Lung (tissue), 11 donors: ENCODE measurements at regions not wholly inside any gene's neighbourhood (a gene's known extent, or its start where the extent isn't known, plus 50 kb on each side); places are given as distances from the start of the nearest gene placed in this dataset.

Source experiments
- ATAC-seq: fragments of 200-7000 bp; cut with Tn5 transposase; one replicate; pipeline ENCODE4 v1.9.1; 2020; ENCODE audit warnings: moderate number of reproducible peaks; ENCODE audit not compliant: insufficient read depth, low FRiP score
- DNase-seq, 3 donors: peaks; one replicate each; pipeline ENCODE4 v3.0.0-alpha.2; 2013 to 2017
- H3K27ac ChIP-seq, 2 donors: one replicate each; pipeline ENCODE4 v1.5.1; 2013; ENCODE audit warnings: mild to moderate bottlenecking in 2 of 2, moderate library complexity in 2 of 2, control low read depth in 1 of 2, inconsistent platforms in 1 of 2, low read depth in 1 of 2, low read length in 1 of 2
- H3K27me3 ChIP-seq, 3 donors: one replicate each; pipeline ENCODE4 v1.5.1; 2013; ENCODE audit warnings: low read length in 2 of 3; ENCODE audit not compliant: control insufficient read depth in 3 of 3, insufficient read depth in 3 of 3
- H3K36me3 ChIP-seq, 4 donors: one replicate each; pipeline ENCODE4 v1.5.1; 2013; ENCODE audit warnings: low read length in 4 of 4, mild to moderate bottlenecking in 1 of 4, moderate library complexity in 1 of 4; ENCODE audit not compliant: control insufficient read depth in 4 of 4, insufficient read depth in 4 of 4
- H3K4me1 ChIP-seq, 5 donors: one replicate each; pipeline ENCODE4 v1.5.1; 2013; ENCODE audit warnings: low read length in 5 of 5, mild to moderate bottlenecking in 2 of 5, moderate library complexity in 1 of 5; ENCODE audit not compliant: control insufficient read depth in 5 of 5, insufficient read depth in 5 of 5
- H3K4me3 ChIP-seq: one replicate; pipeline ENCODE4 v1.5.1; 2013; ENCODE audit warnings: mild to moderate bottlenecking, control low read depth, moderate library complexity
- H3K9ac ChIP-seq, 2 donors: one replicate each; pipeline ENCODE4 v1.5.1; 2013; ENCODE audit warnings: low read length in 2 of 2, control low read depth in 1 of 2; ENCODE audit not compliant: insufficient read depth in 1 of 2
- H3K9me3 ChIP-seq, 4 donors: one replicate each; pipeline ENCODE4 v1.5.1; 2013; ENCODE audit warnings: low read length in 3 of 4, mild to moderate bottlenecking in 1 of 4, moderate library complexity in 1 of 4; ENCODE audit not compliant: control insufficient read depth in 4 of 4, insufficient read depth in 3 of 4
- CTCF ChIP-seq: IDR thresholded peaks from 2 replicates; pipeline ENCODE4 v1.5.1; 2012; ENCODE audit warnings: mild to moderate bottlenecking; ENCODE audit errors: control extremely low read depth, extremely low read depth
- WGBS, 2 donors: extraction: QIAGEN DNeasy Blood & Tissue Kit; methylation state at CpG; one replicate each; pipeline ENCODE4 v1.1.7; 2013; 5-methylcytosine and 5-hydroxymethylcytosine counted together
- donor health status: control.
- donor health status: control.
- donor health status: Bipolar disorder and iron deficiency.
- donor health status: healthy.
- donor health status: DM: yes; HTN: yes; CAD: no.

- H3K4me1 ChIP-seq: no peaks in the 10 kb centered on the region
- ATAC-seq (no peak), DNase-seq (no peak)
- no peak overlapping the region for H3K27ac ChIP-seq
- H3K36me3 ChIP-seq: no peaks in the 10 kb centered on the region
- no peaks in the 10 kb centered on the region for H3K27me3 ChIP-seq
- H3K9me3 ChIP-seq: no peaks in the 10 kb centered on the region
- WGBS, 2 donors: 60 to 84% methylated on average over 4 of the region's 4 CpGs
- no peak for TF ChIP-seq CTCF
- no peak overlapping the region for H3K4me3 ChIP-seq
- H3K9ac ChIP-seq: no peak overlapping the region
Observed at GRCh38 chr4:28362169-28362568, 1501.5 kb downstream of the STIM2 start.

GRCh38 chr4:28369499-28369898 lies 1508.9 kb downstream of the STIM2 start:
- H3K9me3 ChIP-seq: no peaks in the 10 kb centered on the region
- no peak for ATAC-seq
- H3K36me3 ChIP-seq: no peaks in the 10 kb centered on the region
- WGBS, 2 donors: 92 to 93% methylated on average over 1 of the region's 1 CpG
- H3K4me3 ChIP-seq: no peak overlapping the region
- H3K4me1 ChIP-seq: no peaks in the 10 kb centered on the region
- H3K27ac ChIP-seq: no peak overlapping the region
- DNase-seq: no peak
- no peak for TF ChIP-seq CTCF
- H3K27me3 ChIP-seq: no peaks in the 10 kb centered on the region
- no peak overlapping the region for H3K9ac ChIP-seq

- Histone ChIP-seq H3K4me3 (no peak overlapping the region), H3K9ac (no peak overlapping the region), H3K9me3 (no peaks in the 10 kb centered on the region), H3K36me3 (no peaks in the 10 kb centered on the region), H3K27ac (no peak overlapping the region), H3K27me3 (no peaks in the 10 kb centered on the region), H3K4me1 (no peaks in the 10 kb centered on the region)
- no peak for DNase-seq
- TF ChIP-seq CTCF: no peak
- no peak for ATAC-seq
Observed at GRCh38 chr4:28373191-28373590, 1512.5 kb downstream of the STIM2 start.

- H3K27me3 ChIP-seq: no peaks in the 10 kb centered on the region
- H3K4me1 ChIP-seq: no peaks in the 10 kb centered on the region
- no peak overlapping the region for H3K4me3 ChIP-seq
- H3K9me3 ChIP-seq: no peaks in the 10 kb centered on the region
- H3K36me3 ChIP-seq: no peaks in the 10 kb centered on the region
- H3K27ac ChIP-seq: no peak overlapping the region
- no peak for TF ChIP-seq CTCF
- 78 to 84% methylated on average over 1 of the region's 1 CpG for WGBS, 2 donors
- ATAC-seq (no peak), DNase-seq (no peak)
- no peak overlapping the region for H3K9ac ChIP-seq
Observed at GRCh38 chr4:28373601-28374000, 1513.0 kb downstream of the STIM2 start.
